ENCODE measurements at regions not wholly inside any gene's neighbourhood (a gene's known extent, or its start where the extent isn't known, plus 50 kb on each side); places are given as distances from the start of the nearest gene placed in this dataset.
"Not testable (repeated sequence)": the region's sequence is repeated elsewhere in the genome, so short reads cannot be mapped to it uniquely, and the experiment has no call there.

GRCh38 chr13:111586291-111586690 is 265.8 kb downstream of the TEX29 start:
- DNase-seq (ENCODE audit: low read depth in 2 of 2): no peak

- no peak for DNase-seq (ENCODE audit: low read depth in 2 of 2)
These were observed 266.8 kb downstream of the TEX29 start for GRCh38 chr13:111587249-111587648.

GRCh38 chr13:111589321-111589720 is 268.9 kb downstream of the TEX29 start:
- DNase-seq (ENCODE audit: low read depth in 2 of 2): no peak

- no peak for DNase-seq (ENCODE audit: low read depth in 2 of 2)
These were observed 269.6 kb downstream of the TEX29 start for GRCh38 chr13:111589992-111590391.

- no peak for DNase-seq (ENCODE audit: low read depth in 2 of 2)
These were observed 270.4 kb downstream of the TEX29 start for GRCh38 chr13:111590796-111591195.

- not testable (repeated sequence) for DNase-seq (ENCODE audit: low read depth in 2 of 2)
These were observed 273.0 kb downstream of the TEX29 start for GRCh38 chr13:111593490-111593889.

- no peak for DNase-seq (ENCODE audit: low read depth in 2 of 2)
These were observed 274.2 kb downstream of the TEX29 start for GRCh38 chr13:111594606-111595005.

- no peak for DNase-seq (ENCODE audit: low read depth in 2 of 2)
These were observed 274.8 kb downstream of the TEX29 start for GRCh38 chr13:111595276-111595675.

- no peak for DNase-seq (ENCODE audit: low read depth in 2 of 2)
These were observed 275.3 kb downstream of the TEX29 start for GRCh38 chr13:111595791-111596190.

GRCh38 chr13:111597191-111597611 is 276.8 kb downstream of the TEX29 start:
- no peak for DNase-seq (ENCODE audit: low read depth in 2 of 2)

- DNase-seq (ENCODE audit: low read depth in 2 of 2): no peak
These were observed 277.2 kb downstream of the TEX29 start for GRCh38 chr13:111597618-111598017.

- DNase-seq (ENCODE audit: low read depth in 2 of 2): no peak
These were observed 278.3 kb downstream of the TEX29 start for GRCh38 chr13:111598747-111599146.

- no peak for DNase-seq (ENCODE audit: low read depth in 2 of 2)
These were observed 279.3 kb downstream of the TEX29 start for GRCh38 chr13:111599791-111600190.

- DNase-seq (ENCODE audit: low read depth in 2 of 2): no peak
These were observed 282.4 kb downstream of the TEX29 start for GRCh38 chr13:111602874-111603273.

- no peak for DNase-seq (ENCODE audit: low read depth in 2 of 2)
These were observed 283.7 kb downstream of the TEX29 start for GRCh38 chr13:111604097-111604496.

- DNase-seq (ENCODE audit: low read depth in 2 of 2): no peak
These were observed 288.1 kb downstream of the TEX29 start for GRCh38 chr13:111608556-111608955.

- DNase-seq (ENCODE audit: low read depth in 2 of 2): no peak
These were observed 289.2 kb downstream of the TEX29 start for GRCh38 chr13:111609631-111610030.

GRCh38 chr13:111610081-111610480 is 289.6 kb downstream of the TEX29 start:
- no peak for DNase-seq (ENCODE audit: low read depth in 2 of 2)

GRCh38 chr13:111610879-111611278 is 290.4 kb downstream of the TEX29 start:
- DNase-seq (ENCODE audit: low read depth in 2 of 2): no peak

- no peak for DNase-seq (ENCODE audit: low read depth in 2 of 2)
These were observed 291.2 kb downstream of the TEX29 start for GRCh38 chr13:111611651-111612050.

- DNase-seq (ENCODE audit: low read depth in 2 of 2): no peak
These were observed 292.4 kb downstream of the TEX29 start for GRCh38 chr13:111612886-111613285.

GRCh38 chr13:111614009-111614408 is 293.6 kb downstream of the TEX29 start:
- DNase-seq (ENCODE audit: low read depth in 2 of 2): no peak

GRCh38 chr13:111614613-111615012 is 294.2 kb downstream of the TEX29 start:
- DNase-seq (ENCODE audit: low read depth in 2 of 2): no peak

GRCh38 chr13:111616203-111616602 is 295.8 kb downstream of the TEX29 start:
- DNase-seq (ENCODE audit: low read depth in 2 of 2): no peak

- DNase-seq (ENCODE audit: low read depth in 2 of 2): no peak
These were observed 299.7 kb downstream of the TEX29 start for GRCh38 chr13:111620166-111620565.
